Right cardiac atrium (tissue), 5 donors: ENCODE measurements at regions not wholly inside any gene's neighbourhood (a gene's known extent, or its start where the extent isn't known, plus 50 kb on each side); places are given as distances from the start of the nearest gene placed in this dataset.
A peak's percentile ranks its signal among the peaks of the same experiment; 100 is the strongest.

ENCODE experiments used
- ATAC-seq, 2 donors: fragments of 200-7000 bp; cut with Tn5 transposase; one replicate each; pipeline versions ENCODE4 v1.8.0 to v1.9.1; 2020; ENCODE audit warnings: moderate library complexity in 2 of 2, mild to moderate bottlenecking in 1 of 2
- DNase-seq, 3 donors: peaks; one replicate each; pipeline ENCODE4 v3.0.0-alpha.2; 2020
- H3K27ac ChIP-seq: one replicate; pipeline ENCODE4 v1.5.1; 2013; ENCODE audit warnings: mild to moderate bottlenecking, low read length, control low read depth, moderate library complexity
- H3K27me3 ChIP-seq: one replicate; pipeline ENCODE4 v1.6.1; 2013; ENCODE audit not compliant: control insufficient read depth, insufficient read depth
- H3K4me1 ChIP-seq: one replicate; pipeline ENCODE4 v1.6.1; 2013; ENCODE audit warnings: low read length; ENCODE audit not compliant: control insufficient read depth, insufficient read depth
- H3K4me3 ChIP-seq: one replicate; pipeline ENCODE4 v1.5.1; 2013; ENCODE audit warnings: low read length, control low read depth
- H3K9me3 ChIP-seq: one replicate; pipeline ENCODE4 v1.6.1; 2013; ENCODE audit warnings: low read length; ENCODE audit not compliant: control insufficient read depth
- WGBS: extraction: QIAGEN DNeasy Blood & Tissue Kit; methylation state at CpG from one replicate; pipeline ENCODE4 v1.1.7; 2013; 5-methylcytosine and 5-hydroxymethylcytosine counted together
- intact Hi-C, 4 donors: fragments of 100-400 bp; cut with DNase I; formaldehyde crosslinking; loops; one replicate each; pipeline versions ENCODE4 v1.11.0 to v1.14.0; 2022 to 2023
- donor health status: healthy with polysubstance abuse.
- donor health status: DM: no; HTN: yes; CAD: no.
- donor health status: DM: no; HTN: no; CAD: no.
- donor health status: DM: no; HTN: yes; CAD: no; lungs with severe emphysema.
- donor health status: DM: yes; HTN: yes; CAD: no.

GRCh38 chr18:77993188-77993981 is 743.7 kb downstream of the GALR1 start:
- H3K27ac ChIP-seq: no peak overlapping the region
- DNase-seq (no peak), ATAC-seq (no peak)
- no peaks in the 10 kb centered on the region for H3K27me3 ChIP-seq
- H3K9me3 ChIP-seq: no peaks in the 10 kb centered on the region
- intact Hi-C loops: no loop called here
- H3K4me3 ChIP-seq: no peak overlapping the region
- H3K4me1 ChIP-seq: no peaks in the 10 kb centered on the region
- 86% methylated on average over 24 of the region's 25 CpGs for WGBS

GRCh38 chr18:77995593-77995992 is 745.9 kb downstream of the GALR1 start:
- Histone ChIP-seq H3K4me3 (no peak overlapping the region), H3K4me1 (no peaks in the 10 kb centered on the region), H3K27ac (no peak overlapping the region), H3K27me3 (no peaks in the 10 kb centered on the region), H3K9me3 (no peaks in the 10 kb centered on the region)
- 71% methylated on average over 3 of the region's 3 CpGs for WGBS
- DNase-seq (no peak), ATAC-seq (no peak)
- intact Hi-C loops: no loop called here

GRCh38 chr18:77996737-77997136 is 747.1 kb downstream of the GALR1 start:
- intact Hi-C loops: no loop called here
- DNase-seq (no peak), ATAC-seq (no peak)
- no peak overlapping the region for H3K27ac ChIP-seq
- no peaks in the 10 kb centered on the region for H3K9me3 ChIP-seq
- no peaks in the 10 kb centered on the region for H3K4me1 ChIP-seq
- H3K27me3 ChIP-seq: no peaks in the 10 kb centered on the region
- WGBS: 60% methylated on average over 4 of the region's 4 CpGs
- H3K4me3 ChIP-seq: no peak overlapping the region

GRCh38 chr18:78001811-78002210 is 752.2 kb downstream of the GALR1 start:
- Histone ChIP-seq H3K27ac (no peak overlapping the region), H3K4me3 (no peak overlapping the region), H3K4me1 (no peaks in the 10 kb centered on the region), H3K9me3 (no peaks in the 10 kb centered on the region), H3K27me3 (no peaks in the 10 kb centered on the region)
- intact Hi-C loops: no loop called here
- DNase-seq (no peak), ATAC-seq (no peak)

- 19% methylated on average over 9 of the region's 9 CpGs for WGBS
- Histone ChIP-seq H3K4me3 (no peak overlapping the region), H3K9me3 (no peaks in the 10 kb centered on the region), H3K27me3 (no peaks in the 10 kb centered on the region), H3K27ac (no peak overlapping the region), H3K4me1 (no peaks in the 10 kb centered on the region)
- intact Hi-C loops: no loop called here
- ATAC-seq: no peak
- DNase-seq: no peak
Measured at GRCh38 chr18:78006006-78006773, 756.5 kb downstream of the GALR1 start.

GRCh38 chr18:78006774-78007260 is 757.2 kb downstream of the GALR1 start:
- Histone ChIP-seq H3K27me3 (no peaks in the 10 kb centered on the region), H3K4me3 (no peak overlapping the region), H3K9me3 (no peaks in the 10 kb centered on the region), H3K4me1 (no peaks in the 10 kb centered on the region), H3K27ac (no peak overlapping the region)
- intact Hi-C loops: no loop called here
- ATAC-seq (no peak), DNase-seq (no peak)
- WGBS: 19% methylated on average over 6 of the region's 6 CpGs

GRCh38 chr18:78010363-78010762 is 760.7 kb downstream of the GALR1 start:
- no peak for DNase-seq
- no peaks in the 10 kb centered on the region for H3K9me3 ChIP-seq
- no peak overlapping the region for H3K4me3 ChIP-seq
- intact Hi-C loops: no loop called here
- H3K27me3 ChIP-seq: no peaks in the 10 kb centered on the region
- no peaks in the 10 kb centered on the region for H3K4me1 ChIP-seq
- ATAC-seq: no peak
- no peak overlapping the region for H3K27ac ChIP-seq

- no peak overlapping the region for H3K27ac ChIP-seq
- H3K27me3 ChIP-seq: no peaks in the 10 kb centered on the region
- H3K4me3 ChIP-seq: no peak overlapping the region
- no peaks in the 10 kb centered on the region for H3K9me3 ChIP-seq
- WGBS: 81% methylated on average over 8 of the region's 8 CpGs
- ATAC-seq: peak in 1 of 2 donors; percentile 25
- no peak for DNase-seq
- intact Hi-C loops: no loop called here
- H3K4me1 ChIP-seq: no peaks in the 10 kb centered on the region
Measured at GRCh38 chr18:78017869-78018268, 768.2 kb downstream of the GALR1 start.

GRCh38 chr18:78021196-78021595 is 771.5 kb downstream of the GALR1 start:
- no peaks in the 10 kb centered on the region for H3K9me3 ChIP-seq
- no peak for ATAC-seq
- no peak overlapping the region for H3K27ac ChIP-seq
- no peaks in the 10 kb centered on the region for H3K4me1 ChIP-seq
- no peaks in the 10 kb centered on the region for H3K27me3 ChIP-seq
- 48% methylated on average over 3 of the region's 3 CpGs for WGBS
- DNase-seq: no peak
- intact Hi-C loops: no loop called here
- no peak overlapping the region for H3K4me3 ChIP-seq

- H3K9me3 ChIP-seq: no peaks in the 10 kb centered on the region
- DNase-seq (no peak), ATAC-seq (no peak)
- intact Hi-C loops: no loop called here
- no peaks in the 10 kb centered on the region for H3K27me3 ChIP-seq
- H3K4me1 ChIP-seq: no peaks in the 10 kb centered on the region
- H3K4me3 ChIP-seq: no peak overlapping the region
- H3K27ac ChIP-seq: no peak overlapping the region
- WGBS: 66% methylated on average over 6 of the region's 6 CpGs
Measured at GRCh38 chr18:78031589-78031988, 781.9 kb downstream of the GALR1 start.

- Histone ChIP-seq H3K4me1 (no peaks in the 10 kb centered on the region), H3K27me3 (no peaks in the 10 kb centered on the region), H3K27ac (no peak overlapping the region), H3K9me3 (no peaks in the 10 kb centered on the region), H3K4me3 (no peak overlapping the region)
- 86% methylated on average over 8 of the region's 8 CpGs for WGBS
- ATAC-seq (no peak), DNase-seq (no peak)
- intact Hi-C loops: no loop called here
Measured at GRCh38 chr18:78031991-78032390, 782.3 kb downstream of the GALR1 start.
